Mucosa of descending colon (tissue), 3 donors: ENCODE measurements at regions not wholly inside any gene's neighbourhood (a gene's known extent, or its start where the extent isn't known, plus 50 kb on each side); places are given as distances from the start of the nearest gene placed in this dataset.

ENCODE experiments used
- ATAC-seq: fragments of 200-7000 bp; cut with Tn5 transposase; one replicate; pipeline ENCODE4 v1.9.1; 2020; ENCODE audit warnings: mild to moderate bottlenecking, moderate library complexity
- DNase-seq, 3 donors: peaks; one replicate each; pipeline ENCODE4 v3.0.0-alpha.2; 2020
- H3K36me3 ChIP-seq: fragments of 200-600 bp; one replicate; pipeline ENCODE4 v1.8.0; 2021; ENCODE audit warnings: low read depth, mild to moderate bottlenecking
- H3K4me1 ChIP-seq: fragments of 200-600 bp; one replicate; pipeline ENCODE4 v1.8.0; 2021; ENCODE audit warnings: low read depth, mild to moderate bottlenecking
- H3K4me3 ChIP-seq: fragments of 200-600 bp; one replicate; pipeline ENCODE4 v1.8.0; 2021; ENCODE audit warnings: mild to moderate bottlenecking
- H3K9me3 ChIP-seq: fragments of 200-600 bp; one replicate; pipeline ENCODE4 v1.8.0; 2021; ENCODE audit warnings: mild to moderate bottlenecking
- CTCF ChIP-seq: fragments of 200-600 bp; IDR thresholded peaks from one replicate; pipeline ENCODE4 v1.8.0; 2022; ENCODE audit warnings: antibody characterized with exemption, mild to moderate bottlenecking
- intact Hi-C, 2 donors: fragments of 100-400 bp; cut with DNase I in 1 of 2; cut with micrococcal nuclease in 1 of 2; formaldehyde crosslinking; loops; one replicate each; pipeline versions ENCODE4 v1.11.0 to v1.11.1; 2022; cut with DNase I, micrococcal nuclease
- donor health status: DM: no; HTN: no; CAD: no; lungs with moderate emphysema.
- donor health status: DM: no; HTN: no; CAD: no.
- donor health status: DM: no; HTN: yes; CAD: no.

- DNase-seq: no peak
- Histone ChIP-seq H3K4me1 (peaks cover 18% of the 10 kb centered on the region), H3K9me3 (no peaks in the 10 kb centered on the region), H3K4me3 (no peak overlapping the region), H3K36me3 (no peaks in the 10 kb centered on the region)
- intact Hi-C loops: no loop called here
- no peak for TF ChIP-seq CTCF
- ATAC-seq: peak; percentile 64
Measured at GRCh38 chr20:50335105-50335504, 144.5 kb downstream of the CEBPB start.

- DNase-seq: no peak
Measured at GRCh38 chr20:50335866-50336265, 145.2 kb downstream of the CEBPB start.

GRCh38 chr20:50336661-50337060, 146.0 kb downstream of the CEBPB start:
- no peak overlapping the region for H3K4me3 ChIP-seq
- H3K9me3 ChIP-seq: no peaks in the 10 kb centered on the region
- intact Hi-C loops: no loop called here
- TF ChIP-seq CTCF: no peak
- DNase-seq (no peak), ATAC-seq (no peak)
- peaks cover 18% of the 10 kb centered on the region for H3K4me1 ChIP-seq
- no peaks in the 10 kb centered on the region for H3K36me3 ChIP-seq

More at GRCh38 chr20:50335866-50336265, 145.2 kb downstream of the CEBPB start:
- no peak for TF ChIP-seq CTCF
- Histone ChIP-seq H3K9me3 (no peaks in the 10 kb centered on the region), H3K4me1 (peaks cover 18% of the 10 kb centered on the region), H3K4me3 (no peak overlapping the region), H3K36me3 (no peaks in the 10 kb centered on the region)
- intact Hi-C loops: no loop called here
- ATAC-seq: no peak

GRCh38 chr20:50337521-50338466, 147.2 kb downstream of the CEBPB start:
- ATAC-seq (no peak), DNase-seq (no peak)
- Histone ChIP-seq H3K36me3 (no peaks in the 10 kb centered on the region), H3K9me3 (no peaks in the 10 kb centered on the region), H3K4me1 (peaks cover 13% of the 10 kb centered on the region), H3K4me3 (no peak overlapping the region)
- intact Hi-C loops: no loop called here
- TF ChIP-seq CTCF: no peak

- ATAC-seq: peak; percentile 26
- no peak for DNase-seq
- Histone ChIP-seq H3K4me3 (no peak overlapping the region), H3K4me1 (peaks cover 8% of the 10 kb centered on the region), H3K9me3 (no peaks in the 10 kb centered on the region), H3K36me3 (no peaks in the 10 kb centered on the region)
- intact Hi-C loops: no loop called here
- no peak for TF ChIP-seq CTCF
Measured at GRCh38 chr20:50338479-50339391, 148.1 kb downstream of the CEBPB start.
